ENCODE measurements at regions not wholly inside any gene's neighbourhood (a gene's known extent, or its start where the extent isn't known, plus 50 kb on each side); places are given as distances from the start of the nearest gene placed in this dataset.
A peak's percentile ranks its signal among the peaks of the same experiment; 100 is the strongest.

- ChIA-PET CTCF (no interaction called here), POLR2A (ENCODE audit: unreplicated experiment) (no interaction called here)
- no peak overlapping the region for H3K9ac ChIP-seq (ENCODE audit: low read depth, low read length)
- peak overlapping the region; percentile 63 for H4K91ac ChIP-seq (ENCODE audit: insufficient read depth, low read depth, low read length)
- no peaks in the 10 kb centered on the region for H4K20me1 ChIP-seq (ENCODE audit: insufficient read depth, low read length)
- H2AFZ ChIP-seq (replicated peaks; ENCODE audit: low read length, poor library complexity) = no peak overlapping the region
- no peak overlapping the region for H4K8ac ChIP-seq (ENCODE audit: low read depth in 2 of 2, low read length in 2 of 2)
- peaks cover 11% of the 10 kb centered on the region for H3K4me1 ChIP-seq (ENCODE audit: control insufficient read depth, insufficient read depth, low read length)
- H2AK5ac ChIP-seq (ENCODE audit: low read depth, low read length) = peak overlapping the region; percentile 81
- ATAC-seq (ENCODE audit: low read depth) (no peak), DNase-seq (no peak)
- no peak overlapping the region for H3K14ac ChIP-seq (replicated peaks; ENCODE audit: low read depth, low read length)
- H3K56ac ChIP-seq (ENCODE audit: extremely low read depth, insufficient read depth, low read length) = no peak overlapping the region
- H3K9me1 ChIP-seq (ENCODE audit: insufficient read depth, low read length) = peaks cover 3% of the 10 kb centered on the region; the same call in 1 of the 2 replicates
- no peak overlapping the region for H3K4me2 ChIP-seq (ENCODE audit: low read depth, low read length)
- no peak overlapping the region for H2AK9ac ChIP-seq (replicated peaks; ENCODE audit: low read depth, low read length, poor library complexity)
- H4K5ac ChIP-seq (ENCODE audit: low read depth, low read length) = no peak overlapping the region
- H3K18ac ChIP-seq (ENCODE audit: low read depth, low read length) = peak overlapping the region; percentile 52; the same call in 1 of the 2 replicates
- no peak for TF ChIP-seq MAFK (IDR thresholded peaks at IDR 0.05; ENCODE audit: low read depth, low read length)
- no peak for TF ChIP-seq NFE2L2 (IDR thresholded peaks at IDR 0.05; ENCODE audit: low read depth, low read length)
- no peak for TF ChIP-seq RFX5 (IDR thresholded peaks at IDR 0.05; ENCODE audit: low read depth, low read length)
- no peak overlapping the region for H3K4me3 ChIP-seq (ENCODE audit: insufficient read depth, low read depth, low read length)
- dilution Hi-C loops (cut with HindIII; ENCODE audit: low sequenced_read_pairs, unreplicated experiment) (no loop called here), intact Hi-C loops (cut with micrococcal nuclease) (no loop called here), in situ Hi-C loops (cut with MboI; ENCODE audit: low sequenced_read_pairs) (loop anchor here (10.0 kb wide), 1 partner anchor 190 kb away; no protein-coding TSS in a partner anchor)
- peak overlapping the region; percentile 25; the same call in 1 of the 2 replicates for H2BK120ac ChIP-seq (ENCODE audit: low read depth, low read length)
- H3K36me3 ChIP-seq (ENCODE audit: control insufficient read depth, insufficient read depth, low read length) = no peaks in the 10 kb centered on the region
- peaks cover 0 to 6% of the 10 kb centered on the region in 2 experiments; a peak in 2 of 4 replicates for H3K79me1 ChIP-seq (ENCODE audit: low read depth in 1 of 2, low read length in 2 of 2)
- 100% methylated on average over 2 of the region's 4 CpGs; no CpG with 5 or more reads in 1 of the 2 experiments for WGBS, 2 experiments (ENCODE audit: extremely low coverage in 2 of 2, insufficient read length in 1 of 2)
- H2BK20ac ChIP-seq (ENCODE audit: low read depth, low read length) = no peak overlapping the region
- H3K27me3 ChIP-seq (ENCODE audit: control insufficient read depth, insufficient read depth, low read length) = no peaks in the 10 kb centered on the region
- no peak overlapping the region for H2BK5ac ChIP-seq (ENCODE audit: low read depth, low read length, poor library complexity, severe bottlenecking)
- 0 out of 2 replicates have a peak overlapping the region, but pooled peaks have one; percentile 24 for H3K4ac ChIP-seq (ENCODE audit: low read depth, low read length)
- no peak overlapping the region for H3K23ac ChIP-seq (ENCODE audit: low read depth, low read length)
- H3K27ac ChIP-seq (ENCODE audit: insufficient read depth, low read length) = no peak overlapping the region
- H2BK15ac ChIP-seq (ENCODE audit: low read depth, low read length) = 0 out of 3 replicates have a peak overlapping the region, but pooled peaks have one; percentile 28
- no TSS peak for BruUV-seq (replicated peaks)
- no peaks in the 10 kb centered on the region for H3K9me3 ChIP-seq (ENCODE audit: control insufficient read depth, insufficient read depth, low read length)
Observed at GRCh38 chr13:33535061-33535460, 249.5 kb upstream of the STARD13 start.

All from IMR-90 (cell line).